Neural cell (in vitro differentiated cells): ENCODE measurements at regions not wholly inside any gene's neighbourhood (a gene's known extent, or its start where the extent isn't known, plus 50 kb on each side); places are given as distances from the start of the nearest gene placed in this dataset.

ENCODE experiments used
- H2AFZ ChIP-seq: fragments of 200-600, 300-800 bp; sonication (generic), shearing (Covaris generic); 2 replicates; pipeline ENCODE4 v1.6.0; 2014; ENCODE audit warnings: low read depth, mild to moderate bottlenecking, antibody characterized with exemption, low read length, moderate library complexity
- H3F3A ChIP-seq: fragments of 200-600 bp; shearing (Covaris generic); 2 replicates; pipeline ENCODE4 v1.6.1; 2016; ENCODE audit warnings: mild to moderate bottlenecking, moderate library complexity, mixed read lengths, antibody characterized with exemption, low read length; ENCODE audit not compliant: insufficient read depth, poor library complexity, severe bottlenecking
- H3K27ac ChIP-seq: fragments of 200-600, 300-800 bp; sonication (generic), shearing (Covaris generic); 2 replicates; pipeline ENCODE4 v1.5.1; 2014; ENCODE audit warnings: mild to moderate bottlenecking, low read length, moderate library complexity
- H3K27me3 ChIP-seq: fragments of 300-800, 200-600 bp; sonication (generic), shearing (Covaris generic); 2 replicates; pipeline ENCODE4 v1.6.0; 2014; ENCODE audit warnings: mild to moderate bottlenecking, low read depth, low read length, moderate library complexity; ENCODE audit not compliant: insufficient read depth
- H3K36me3 ChIP-seq: fragments of 300-800, 200-600 bp; sonication (generic), shearing (Covaris generic); 2 replicates; pipeline ENCODE4 v1.5.1; 2014; ENCODE audit warnings: mild to moderate bottlenecking, antibody characterized with exemption, low read length, moderate library complexity; ENCODE audit not compliant: insufficient read depth
- H3K4me2 ChIP-seq: fragments of 300-800, 200-600 bp; sonication (generic), shearing (Covaris generic); 2 replicates; pipeline ENCODE4 v1.6.0; 2014; ENCODE audit warnings: mild to moderate bottlenecking, low read length
- H3K4me3 ChIP-seq: fragments of 300-800, 200-600 bp; sonication (generic), shearing (Covaris generic); 2 replicates; pipeline ENCODE4 v1.5.1; 2014; ENCODE audit warnings: mild to moderate bottlenecking, low read length, moderate library complexity
- H3K79me2 ChIP-seq: fragments of 200-600 bp; shearing (Covaris generic); replicated peaks from 2 replicates; pipeline ENCODE4 v1.6.0; 2014; ENCODE audit warnings: mild to moderate bottlenecking, low read length, moderate library complexity; ENCODE audit not compliant: insufficient read depth
- H3K9ac ChIP-seq: fragments of 300-800, 200-600 bp; sonication (generic), shearing (Covaris generic); 2 replicates; pipeline ENCODE4 v1.6.1; 2016; ENCODE audit warnings: mild to moderate bottlenecking, low read length, mixed read lengths
- H3K9me2 ChIP-seq: fragments of 200-600 bp; shearing (Covaris generic); 2 replicates; pipeline ENCODE4 v1.6.1; 2016; ENCODE audit warnings: mild to moderate bottlenecking, low read length, mixed read lengths; ENCODE audit not compliant: insufficient read depth
- H3K9me3 ChIP-seq: fragments of 200-600, 300-800 bp; sonication (generic), shearing (Covaris generic); 2 replicates; pipeline ENCODE4 v1.6.1; 2016; ENCODE audit warnings: mild to moderate bottlenecking, mixed run types, low read length, moderate library complexity, mixed read lengths
- H4K20me1 ChIP-seq: fragments of 200-600 bp; shearing (Covaris generic); 2 replicates; pipeline ENCODE4 v1.6.1; 2016; ENCODE audit warnings: mild to moderate bottlenecking, mixed run types; ENCODE audit not compliant: insufficient read depth
- CTCF ChIP-seq: fragments of 450-650 bp; IDR thresholded peaks from 2 replicates; pipeline ENCODE4 v1.5.1; 2014; ENCODE audit warnings: antibody characterized with exemption, mild to moderate bottlenecking, moderate library complexity; ENCODE audit not compliant: poor library complexity, severe bottlenecking
- EP300 ChIP-seq: fragments of 450-650 bp; conservative IDR thresholded peaks from 2 replicates; pipeline ENCODE4 v1.6.1; 2014; ENCODE audit warnings: antibody characterized with exemption, mild to moderate bottlenecking, moderate library complexity; ENCODE audit not compliant: poor library complexity, severe bottlenecking
- EZH2 ChIP-seq: fragments of 200-600, 300-800 bp; shearing (Covaris generic), sonication (generic); IDR thresholded peaks from 2 replicates; pipeline ENCODE4 v1.6.1; 2014; ENCODE audit warnings: antibody characterized with exemption, low read length, borderline replicate concordance, mild to moderate bottlenecking; ENCODE audit not compliant: insufficient read depth, poor library complexity, severe bottlenecking
- MXI1 ChIP-seq: fragments of 450-650 bp; conservative IDR thresholded peaks from 2 replicates; pipeline ENCODE4 v1.6.1; 2014; ENCODE audit warnings: antibody characterized with exemption, mild to moderate bottlenecking; ENCODE audit not compliant: poor library complexity, severe bottlenecking
- POLR2AphosphoS5 ChIP-seq: IDR thresholded peaks from 2 replicates; pipeline ENCODE4 v1.6.1; 2012
- RAD21 ChIP-seq: fragments of 450-650 bp; conservative IDR thresholded peaks from 2 replicates; pipeline ENCODE4 v1.6.1; 2014; ENCODE audit warnings: antibody characterized with exemption, mild to moderate bottlenecking, moderate library complexity
- REST ChIP-seq: IDR thresholded peaks from 2 replicates; pipeline ENCODE4 v1.6.1; 2012; ENCODE audit warnings: borderline replicate concordance
- SMC3 ChIP-seq: fragments of 450-650 bp; conservative IDR thresholded peaks from 2 replicates; pipeline ENCODE4 v1.6.1; 2014; ENCODE audit warnings: antibody characterized with exemption, mild to moderate bottlenecking, moderate library complexity; ENCODE audit not compliant: poor library complexity
- TAF1 ChIP-seq: IDR thresholded peaks from 2 replicates; pipeline ENCODE4 v1.6.1; 2012; ENCODE audit warnings: low read depth

GRCh38 chr21:38989745-38990423 lies 184.2 kb downstream of the ETS2 start:
- Histone ChIP-seq H4K20me1 (no peaks in the 10 kb centered on the region), H3K9me2 (no peaks in the 10 kb centered on the region), H3K36me3 (no peaks in the 10 kb centered on the region), H3K27me3 (no peaks in the 10 kb centered on the region), H2AFZ (no peak overlapping the region), H3K4me2 (no peak overlapping the region), H3F3A (no peaks in the 10 kb centered on the region), H3K9ac (no peak overlapping the region), H3K9me3 (no peaks in the 10 kb centered on the region), H3K79me2 (no peaks in the 10 kb centered on the region), H3K27ac (no peak overlapping the region), H3K4me3 (no peak overlapping the region)
- TF ChIP-seq MXI1 = no peak
- no peak for TF ChIP-seq TAF1
- TF ChIP-seq RAD21 = no peak
- TF ChIP-seq SMC3 = no peak
- no peak for TF ChIP-seq EP300
- no peak for TF ChIP-seq CTCF

GRCh38 chr21:38989379-38989744 lies 183.6 kb downstream of the ETS2 start:
- Histone ChIP-seq H3K27ac (no peak overlapping the region), H3K4me3 (no peak overlapping the region), H2AFZ (no peak overlapping the region)

More at GRCh38 chr21:38989379-38989744, 183.6 kb downstream of the ETS2 start:
- Histone ChIP-seq H3F3A (no peaks in the 10 kb centered on the region), H3K4me2 (no peak overlapping the region), H3K9me2 (no peaks in the 10 kb centered on the region), H3K27me3 (no peaks in the 10 kb centered on the region), H3K79me2 (no peaks in the 10 kb centered on the region), H4K20me1 (no peaks in the 10 kb centered on the region), H3K9me3 (no peaks in the 10 kb centered on the region), H3K9ac (no peak overlapping the region), H3K36me3 (no peaks in the 10 kb centered on the region)
- TF ChIP-seq RAD21 = no peak
- TF ChIP-seq TAF1 = no peak
- no peak for TF ChIP-seq SMC3
- no peak for TF ChIP-seq REST
- TF ChIP-seq POLR2AphosphoS5 = no peak
- no peak for TF ChIP-seq CTCF
- TF ChIP-seq EP300 = no peak
- no peak for TF ChIP-seq MXI1
- TF ChIP-seq EZH2 = no peak
